8988T (cell line): ENCODE measurements at regions not wholly inside any gene's neighbourhood (a gene's known extent, or its start where the extent isn't known, plus 50 kb on each side); places are given as distances from the start of the nearest gene placed in this dataset.
"Not testable (repeated sequence)": the region's sequence is repeated elsewhere in the genome, so short reads cannot be mapped to it uniquely, and the experiment has no call there.

Experiments
- DNase-seq: peaks from one replicate; pipeline ENCODE4 v3.0.0; 2011

DNA sequence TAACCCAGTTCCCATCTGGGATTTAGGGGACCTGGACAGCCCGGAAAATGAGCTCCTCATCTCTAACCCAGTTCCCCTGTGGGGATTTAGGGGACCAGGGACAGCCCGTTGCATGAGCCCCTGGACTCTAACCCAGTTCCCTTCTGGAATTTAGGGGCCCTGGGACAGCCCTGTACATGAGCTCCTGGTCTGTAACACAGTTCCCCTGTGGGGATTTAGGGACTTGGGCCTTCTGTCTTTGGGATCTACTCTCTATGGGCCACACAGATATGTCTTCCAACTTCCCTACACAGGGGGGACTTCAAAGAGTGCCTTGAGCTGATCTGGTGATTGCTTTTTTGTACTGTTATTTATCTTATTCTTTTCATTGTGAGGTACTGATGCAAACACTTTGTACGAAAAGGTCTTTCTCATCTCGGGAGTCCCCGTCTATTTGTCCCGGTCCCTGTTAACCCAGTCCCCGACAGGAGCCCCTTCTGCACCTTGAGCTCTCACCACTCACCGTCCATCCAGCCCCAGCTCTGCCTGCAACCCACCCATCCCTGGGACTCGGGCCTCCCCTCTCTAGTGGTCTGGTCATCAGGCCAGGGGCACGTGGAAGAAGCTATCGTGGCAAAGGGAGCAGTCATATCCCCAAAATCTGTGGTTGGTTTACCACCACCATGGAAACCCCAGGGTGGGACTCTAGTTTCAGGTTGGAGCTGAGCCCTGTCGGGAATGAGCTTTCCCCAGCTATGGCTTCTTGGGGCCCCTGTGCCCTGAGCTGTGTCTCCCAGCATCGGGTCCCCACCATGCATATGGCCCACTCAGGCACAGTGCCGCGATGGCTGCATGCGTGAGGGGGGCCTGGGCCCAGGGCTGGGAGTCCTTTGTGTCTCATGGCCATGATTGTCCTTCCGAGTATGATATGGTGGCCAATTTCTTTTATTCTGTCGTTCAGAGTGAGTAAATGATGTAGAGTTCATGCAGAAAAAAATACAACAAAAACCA lies 270.4 kb upstream of the PLCXD1 start:
- DNase-seq, result not testable (repeated sequence)

DNA sequence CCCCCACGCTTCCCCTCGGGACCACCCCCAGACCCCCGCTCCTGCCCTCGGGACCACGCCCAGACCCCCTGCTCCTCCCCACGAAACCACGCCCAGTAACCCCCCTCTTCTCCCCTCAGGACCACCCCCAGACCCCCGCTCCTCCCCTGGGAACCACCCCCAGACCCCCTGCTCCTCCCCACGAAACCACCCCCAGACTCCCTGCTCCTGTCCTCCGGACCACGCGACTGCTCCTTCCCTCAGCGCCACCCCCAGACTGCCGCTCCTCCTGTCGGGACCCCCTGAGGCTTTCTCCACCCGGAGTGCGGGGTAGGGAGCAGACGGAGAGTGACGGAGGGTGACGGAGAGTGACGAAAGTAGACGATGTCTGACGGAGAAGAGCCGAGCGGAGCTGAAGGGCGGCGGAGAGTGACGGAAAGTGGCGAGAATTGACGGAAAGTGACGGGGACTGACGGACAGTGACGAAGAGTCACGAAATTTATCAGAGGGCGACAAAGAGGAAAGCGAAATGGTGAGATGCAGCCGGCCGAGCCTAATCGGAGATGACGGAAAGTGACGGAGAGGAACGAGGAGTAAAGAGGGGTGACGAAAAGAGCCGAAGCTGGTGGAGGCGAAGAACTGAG lies 267.2 kb upstream of the PLCXD1 start:
- not testable (repeated sequence) for DNase-seq

- not testable (repeated sequence) for DNase-seq
Observed at GRCh38 chrX:14452-14851, 266.7 kb upstream of the PLCXD1 start.

DNA sequence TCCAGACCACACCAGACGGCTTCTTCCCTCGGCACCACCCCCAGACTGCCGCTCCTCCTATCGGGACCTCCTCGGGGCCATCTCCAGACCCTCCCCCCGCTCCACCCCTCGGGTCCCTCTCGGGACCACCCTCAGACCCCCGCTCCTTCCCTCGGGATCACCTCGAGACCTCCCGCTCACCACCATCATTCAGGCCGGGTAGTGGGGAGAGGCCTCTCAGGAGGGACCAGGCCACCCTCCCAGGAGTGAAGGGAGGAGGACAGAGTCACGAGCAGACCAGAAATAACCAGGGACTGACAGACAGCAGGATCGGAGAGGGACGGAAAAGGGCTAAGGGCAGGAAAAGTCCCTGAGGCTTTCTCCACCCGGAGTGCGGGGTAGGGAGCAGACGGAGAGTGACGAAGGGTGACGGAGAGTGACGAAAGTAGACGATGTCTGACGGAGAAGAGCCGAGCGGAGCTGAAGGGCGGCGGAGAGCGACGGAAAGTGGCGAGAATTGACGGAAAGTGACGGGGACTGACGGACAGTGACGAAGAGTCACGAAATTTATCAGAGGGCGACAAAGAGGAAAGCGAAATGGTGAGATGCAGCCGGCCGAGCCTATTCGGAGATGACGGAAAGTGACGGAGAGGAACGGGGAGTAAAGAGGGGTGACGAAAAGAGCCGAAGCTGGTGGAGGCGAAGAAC lies 262.3 kb upstream of the PLCXD1 start:
- not testable (repeated sequence) for DNase-seq

GRCh38 chrX:19455-19827 lies 261.7 kb upstream of the PLCXD1 start:
- DNase-seq, result not testable (repeated sequence)

- DNase-seq, result peak; percentile 70
Observed at GRCh38 chrX:19912-20571, 261.1 kb upstream of the PLCXD1 start.

DNA sequence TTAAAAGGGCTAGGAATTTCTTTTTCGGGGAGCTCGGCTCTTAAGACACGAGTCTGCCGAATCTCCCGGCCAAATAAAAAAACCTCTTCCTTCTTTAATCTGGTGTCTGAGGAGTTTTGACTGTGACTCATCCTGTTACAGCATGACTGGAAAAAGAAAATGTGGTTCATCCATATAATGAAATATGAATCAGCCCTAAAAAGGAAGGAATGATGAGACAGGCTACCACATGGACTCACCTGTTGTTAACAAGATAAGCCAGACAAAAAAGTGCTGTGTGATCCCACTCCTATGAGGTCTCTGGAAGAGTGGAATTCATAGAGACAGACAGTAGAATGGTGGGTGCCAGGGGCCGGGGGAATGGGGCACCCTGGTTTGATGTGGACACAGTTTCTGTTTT lies 257.0 kb upstream of the PLCXD1 start:
- not testable (repeated sequence) for DNase-seq
